Kidney epithelial cell (primary cell): ENCODE measurements at regions not wholly inside any gene's neighbourhood (a gene's known extent, or its start where the extent isn't known, plus 50 kb on each side); places are given as distances from the start of the nearest gene placed in this dataset.

ENCODE experiments used
- DNase-seq: peaks from one replicate; pipeline ENCODE4 v3.0.0-alpha.2; 2010; ENCODE audit warnings: low read depth
- H3K27me3 ChIP-seq: 2 replicates; pipeline ENCODE4 v1.6.0; 2011; ENCODE audit warnings: low read length; ENCODE audit not compliant: control insufficient read depth, insufficient read depth
- H3K36me3 ChIP-seq: 2 replicates; pipeline ENCODE4 v1.5.1; 2011; ENCODE audit warnings: low read length; ENCODE audit not compliant: control insufficient read depth, insufficient read depth
- H3K4me3 ChIP-seq: 2 replicates; pipeline ENCODE4 v1.5.1; 2011; ENCODE audit warnings: low read depth, mild to moderate bottlenecking, control low read depth, low read length
- TF ChIP-seq, protein P1 (sequence below): IDR thresholded peaks from 2 replicates; pipeline ENCODE4 v1.5.1; 2011; ENCODE audit warnings: mild to moderate bottlenecking, moderate library complexity, low read length, control low read depth, inconsistent platforms; ENCODE audit not compliant: insufficient read depth, poor library complexity, severe bottlenecking

DNA sequence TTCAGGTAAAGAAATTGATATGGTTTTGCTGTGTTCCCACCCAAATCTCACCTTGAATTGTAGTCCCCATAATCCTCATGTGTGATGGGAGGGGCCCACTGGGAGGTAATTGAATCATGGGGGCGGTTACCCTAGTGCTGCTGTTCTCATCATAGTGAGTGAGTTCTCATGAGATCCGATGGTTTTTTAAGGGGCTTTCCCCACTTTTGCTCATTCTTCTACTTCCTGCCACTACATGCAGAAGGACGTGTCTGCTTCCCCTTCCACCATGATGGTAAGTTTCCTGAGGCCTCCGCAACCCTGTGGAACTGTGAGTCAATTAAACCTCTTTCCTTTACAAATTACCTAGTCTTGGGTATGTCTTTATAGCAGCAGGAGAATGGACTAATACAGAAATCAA, 69.3 kb downstream of the MIS18A start:
- no peak for DNase-seq
- no peaks in the 10 kb centered on the region for H3K27me3 ChIP-seq
- TF ChIP-seq, protein P1, sequence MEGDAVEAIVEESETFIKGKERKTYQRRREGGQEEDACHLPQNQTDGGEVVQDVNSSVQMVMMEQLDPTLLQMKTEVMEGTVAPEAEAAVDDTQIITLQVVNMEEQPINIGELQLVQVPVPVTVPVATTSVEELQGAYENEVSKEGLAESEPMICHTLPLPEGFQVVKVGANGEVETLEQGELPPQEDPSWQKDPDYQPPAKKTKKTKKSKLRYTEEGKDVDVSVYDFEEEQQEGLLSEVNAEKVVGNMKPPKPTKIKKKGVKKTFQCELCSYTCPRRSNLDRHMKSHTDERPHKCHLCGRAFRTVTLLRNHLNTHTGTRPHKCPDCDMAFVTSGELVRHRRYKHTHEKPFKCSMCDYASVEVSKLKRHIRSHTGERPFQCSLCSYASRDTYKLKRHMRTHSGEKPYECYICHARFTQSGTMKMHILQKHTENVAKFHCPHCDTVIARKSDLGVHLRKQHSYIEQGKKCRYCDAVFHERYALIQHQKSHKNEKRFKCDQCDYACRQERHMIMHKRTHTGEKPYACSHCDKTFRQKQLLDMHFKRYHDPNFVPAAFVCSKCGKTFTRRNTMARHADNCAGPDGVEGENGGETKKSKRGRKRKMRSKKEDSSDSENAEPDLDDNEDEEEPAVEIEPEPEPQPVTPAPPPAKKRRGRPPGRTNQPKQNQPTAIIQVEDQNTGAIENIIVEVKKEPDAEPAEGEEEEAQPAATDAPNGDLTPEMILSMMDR, result no peak
- H3K4me3 ChIP-seq, result no peak overlapping the region
- H3K36me3 ChIP-seq, result no peaks in the 10 kb centered on the region

DNA sequence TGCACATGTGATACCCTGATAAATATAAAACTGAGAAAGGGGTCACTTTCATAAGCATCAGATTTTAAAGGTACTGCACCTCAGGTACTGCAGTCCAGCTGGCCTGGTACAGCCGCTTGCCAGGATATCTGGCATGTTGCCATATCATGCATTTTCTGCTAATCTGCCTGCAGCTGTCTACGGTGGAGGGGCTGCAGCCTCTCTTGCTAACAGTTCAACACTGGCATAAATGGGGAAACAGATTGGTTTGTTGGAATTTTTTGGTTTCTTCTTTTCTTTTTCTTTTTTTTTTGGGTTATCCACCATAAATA, 71.5 kb downstream of the MIS18A start:
- Histone ChIP-seq H3K4me3 (no peak overlapping the region), H3K27me3 (no peaks in the 10 kb centered on the region), H3K36me3 (no peaks in the 10 kb centered on the region)
- DNase-seq, result no peak
- TF ChIP-seq, protein P1, result no peak

DNA sequence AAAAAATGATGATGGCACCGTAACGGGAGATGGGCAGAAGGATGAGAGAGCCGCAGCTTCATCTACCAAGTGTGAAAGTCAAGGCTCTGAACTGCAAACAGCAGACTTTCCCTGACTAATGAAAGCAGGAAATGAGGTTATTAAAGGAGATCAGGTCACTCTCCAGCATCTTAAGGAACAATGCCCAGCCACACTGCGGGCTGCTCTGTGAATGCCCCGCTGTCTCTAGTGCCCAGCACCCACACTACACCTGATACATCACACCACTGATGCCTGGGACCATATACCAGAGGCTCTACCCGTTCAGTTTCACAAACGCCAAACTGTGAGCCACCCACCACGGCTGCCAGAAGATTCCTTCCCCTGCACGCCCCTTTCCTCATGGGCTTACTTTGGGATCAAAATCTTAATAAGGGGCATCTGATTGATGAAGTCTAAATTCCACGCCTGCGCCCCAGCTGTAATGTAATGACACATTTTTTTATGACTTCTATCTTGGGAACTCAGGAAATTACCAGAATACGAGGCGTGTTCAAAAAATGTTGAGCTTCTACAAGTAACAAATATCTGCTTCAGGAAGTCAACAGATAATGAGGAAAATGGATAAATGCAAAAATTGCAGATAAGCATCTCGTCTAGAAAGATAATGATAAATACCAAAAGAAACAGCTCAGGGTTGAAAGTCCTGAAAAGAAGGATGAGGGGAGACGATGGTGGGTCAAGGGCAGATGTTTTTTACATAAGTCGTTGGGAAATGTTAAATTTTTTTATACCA, 72.0 kb downstream of the MIS18A start:
- Histone ChIP-seq H3K4me3 (no peak overlapping the region), H3K27me3 (no peaks in the 10 kb centered on the region), H3K36me3 (no peaks in the 10 kb centered on the region)
- no peak for DNase-seq
- TF ChIP-seq, protein P1, result no peak

DNA sequence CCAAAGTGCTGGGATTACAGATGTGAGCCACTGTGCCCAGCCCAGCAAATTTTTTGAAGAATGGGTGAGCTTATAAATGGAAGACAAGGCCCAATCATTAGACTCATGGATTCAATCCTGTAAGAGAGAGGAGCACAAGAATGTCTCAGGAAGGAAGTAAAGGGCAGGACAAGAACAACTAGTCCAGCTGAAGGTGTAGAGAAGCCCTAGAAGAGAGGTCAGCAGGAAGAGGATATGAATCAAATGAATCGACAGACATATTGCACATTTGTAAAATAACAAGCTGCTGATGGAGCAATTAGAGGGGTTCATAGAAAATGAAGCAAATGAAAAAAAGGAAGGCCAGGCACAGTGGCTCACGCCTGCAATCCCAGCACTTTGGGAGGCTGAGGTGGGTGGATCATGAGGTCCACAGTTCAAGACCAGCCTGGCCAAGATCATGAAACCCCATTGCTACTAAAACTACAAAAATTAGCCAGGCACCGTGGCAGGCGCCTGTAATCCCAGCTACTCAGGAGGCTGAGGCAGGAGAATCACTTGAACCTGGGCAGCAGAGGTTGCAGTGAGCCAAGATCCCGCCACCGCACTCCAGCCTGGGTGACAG, 74.9 kb downstream of the MIS18A start:
- Histone ChIP-seq H3K36me3 (no peaks in the 10 kb centered on the region), H3K4me3 (no peak overlapping the region), H3K27me3 (no peaks in the 10 kb centered on the region)
- no peak for DNase-seq
- TF ChIP-seq, protein P1, result no peak

DNA sequence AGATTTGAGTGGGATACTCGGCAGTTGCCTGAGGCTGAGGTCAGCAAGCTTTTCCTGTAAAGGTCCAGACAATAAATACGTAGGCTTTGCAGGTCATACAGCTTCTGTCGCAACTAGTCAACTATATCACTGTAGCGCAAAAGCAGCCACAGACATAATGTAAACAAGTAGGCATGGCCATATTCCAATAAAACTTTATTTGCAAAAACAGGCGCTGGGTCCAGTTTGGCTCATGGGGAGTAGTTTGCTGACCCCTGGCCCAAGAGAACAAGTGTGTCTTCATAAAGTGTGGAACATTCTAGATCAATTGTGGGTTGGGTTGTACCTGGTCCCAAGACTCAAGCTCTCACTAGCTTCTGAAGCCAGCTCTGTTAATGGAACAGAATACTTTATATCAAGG, 78.8 kb downstream of the MIS18A start:
- Histone ChIP-seq H3K4me3 (no peak overlapping the region), H3K36me3 (no peaks in the 10 kb centered on the region), H3K27me3 (no peaks in the 10 kb centered on the region)
- DNase-seq, result no peak
- TF ChIP-seq, protein P1, result no peak

DNA sequence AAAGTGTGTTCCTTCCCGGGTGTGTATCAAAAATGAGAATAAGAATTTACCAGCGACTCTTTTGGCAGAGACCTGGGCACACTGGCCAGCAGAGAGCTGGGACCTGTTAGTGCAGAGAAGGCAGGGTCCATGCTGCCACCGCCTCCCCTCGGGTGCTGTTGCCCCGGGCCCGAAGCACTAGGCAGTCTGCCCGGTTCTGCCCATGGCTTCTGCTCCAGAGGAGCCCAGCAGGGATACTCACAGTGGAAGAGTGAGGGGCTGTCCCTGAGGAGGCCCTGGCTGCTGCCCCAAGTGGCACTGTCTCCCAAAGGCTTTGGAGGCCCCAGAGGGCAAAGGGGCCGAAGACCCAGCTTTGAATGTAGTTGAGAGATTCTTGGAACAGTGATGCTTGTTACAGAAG, 80.5 kb downstream of the MIS18A start:
- DNase-seq, result no peak
- no peaks in the 10 kb centered on the region for H3K27me3 ChIP-seq
- H3K4me3 ChIP-seq, result no peak overlapping the region
- TF ChIP-seq, protein P1, result no peak
- H3K36me3 ChIP-seq, result no peaks in the 10 kb centered on the region
